Duodenal mucosa (tissue), 2 donors: ENCODE measurements at regions not wholly inside any gene's neighbourhood (a gene's known extent, or its start where the extent isn't known, plus 50 kb on each side); places are given as distances from the start of the nearest gene placed in this dataset.
A peak's percentile ranks its signal among the peaks of the same experiment; 100 is the strongest.
"Not testable (repeated sequence)": the region's sequence is repeated elsewhere in the genome, so short reads cannot be mapped to it uniquely, and the experiment has no call there.

ENCODE experiments used
- H3K27ac ChIP-seq: one replicate; pipeline ENCODE4 v1.7.0; 2013; ENCODE audit warnings: low read depth, low read length
- H3K27me3 ChIP-seq, 2 donors: one replicate each; pipeline ENCODE4 v1.7.0; 2013; ENCODE audit warnings: low read length in 2 of 2, control low read depth in 1 of 2; ENCODE audit not compliant: insufficient read depth in 2 of 2, control insufficient read depth in 1 of 2
- H3K36me3 ChIP-seq, 2 donors: one replicate each; pipeline ENCODE4 v1.7.0; 2013; ENCODE audit warnings: low read length in 2 of 2, control low read depth in 1 of 2; ENCODE audit not compliant: insufficient read depth in 2 of 2, control insufficient read depth in 1 of 2
- H3K4me1 ChIP-seq, 2 donors: one replicate each; pipeline ENCODE4 v1.7.0; 2013; ENCODE audit warnings: low read length in 2 of 2, control low read depth in 1 of 2; ENCODE audit not compliant: insufficient read depth in 2 of 2, control insufficient read depth in 1 of 2
- H3K4me3 ChIP-seq, 2 donors: one replicate each; pipeline ENCODE4 v1.7.0; 2013; ENCODE audit warnings: low read length in 2 of 2, low read depth in 1 of 2
- H3K9ac ChIP-seq, 2 donors: one replicate each; pipeline ENCODE4 v1.7.0; 2013; ENCODE audit warnings: low read length in 2 of 2, low read depth in 1 of 2
- H3K9me3 ChIP-seq, 2 donors: one replicate each; pipeline ENCODE4 v1.7.0; 2013; ENCODE audit warnings: low read length in 2 of 2, control low read depth in 1 of 2; ENCODE audit not compliant: control insufficient read depth in 1 of 2

DNA sequence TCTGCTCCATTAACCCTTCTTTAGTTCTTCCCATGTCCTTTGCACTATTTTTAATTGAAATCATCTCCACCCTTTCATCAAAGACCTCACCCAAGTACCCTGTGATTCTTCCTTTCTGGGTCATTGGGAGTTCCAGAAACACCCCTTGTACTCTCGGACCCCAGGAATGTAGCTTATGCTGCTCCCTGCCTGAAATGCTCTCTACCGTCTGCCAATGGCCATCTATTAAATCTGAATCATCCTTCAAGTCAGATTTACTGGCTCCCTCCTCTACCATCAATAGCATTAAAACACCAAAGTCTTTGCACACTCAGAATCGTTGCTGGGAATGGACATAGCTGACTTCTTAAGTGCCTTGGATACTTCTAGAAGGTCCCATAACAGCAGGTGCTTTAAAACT is 73.2 kb upstream of the GADD45A start:
- Histone ChIP-seq H3K9me3 (no peaks in the 10 kb centered on the region), H3K4me1 (no peaks in the 10 kb centered on the region), H3K4me3 (no peak overlapping the region), H3K36me3 (no peaks in the 10 kb centered on the region), H3K27ac (no peak overlapping the region), H3K9ac (no peak overlapping the region), H3K27me3 (no peaks in the 10 kb centered on the region)

DNA sequence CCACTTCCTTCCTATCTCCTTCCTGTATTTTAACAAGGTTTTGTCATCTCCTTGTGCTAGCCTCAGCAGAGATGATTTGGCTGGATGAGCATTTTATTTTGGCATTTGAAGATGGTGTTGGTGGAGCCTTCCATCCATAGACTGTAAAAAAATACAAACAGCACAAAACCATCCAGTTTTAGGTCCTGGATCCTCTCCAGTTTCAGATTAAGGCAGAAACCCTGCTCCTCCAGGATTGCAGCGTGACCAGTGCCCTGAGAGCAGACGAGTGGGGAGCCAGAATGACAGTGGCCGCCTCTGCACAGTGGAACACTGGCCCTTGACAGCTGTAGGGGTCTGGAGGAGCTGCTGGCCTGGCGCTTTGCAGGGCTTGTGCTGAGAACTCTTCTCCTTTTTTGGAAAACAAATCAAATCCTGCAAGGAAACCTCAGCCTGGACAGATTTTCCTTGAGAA is 72.2 kb upstream of the GADD45A start:
- no peak overlapping the region for H3K9ac ChIP-seq
- H3K27ac ChIP-seq, result no peak overlapping the region
- H3K4me3 ChIP-seq, result no peak overlapping the region
- no peaks in the 10 kb centered on the region for H3K4me1 ChIP-seq
- no peaks in the 10 kb centered on the region for H3K36me3 ChIP-seq
- H3K9me3 ChIP-seq, result no peaks in the 10 kb centered on the region
- no peaks in the 10 kb centered on the region for H3K27me3 ChIP-seq

DNA sequence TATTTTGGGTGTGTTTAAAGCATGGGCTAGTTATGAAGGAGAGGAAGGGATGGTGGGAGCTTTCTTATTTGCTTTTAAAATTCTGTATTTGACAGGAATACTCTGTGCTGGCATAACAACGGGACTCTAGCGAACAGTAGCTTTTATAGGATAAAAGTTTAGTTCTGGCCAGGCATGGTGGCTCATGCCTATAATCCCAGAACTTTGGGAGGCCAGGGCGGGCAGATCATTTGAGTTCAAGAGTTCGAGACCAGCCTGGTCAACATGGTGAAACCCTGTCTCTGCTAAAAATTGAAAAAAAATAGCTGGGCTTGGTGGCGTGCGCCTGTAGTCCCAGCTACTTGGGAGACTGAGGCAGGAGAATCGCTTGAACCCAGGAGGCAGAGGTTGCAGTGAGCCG is 71.5 kb upstream of the GADD45A start:
- H3K36me3 ChIP-seq, H3K27ac ChIP-seq, H3K9ac ChIP-seq, H3K4me3 ChIP-seq, H3K9me3 ChIP-seq, H3K27me3 ChIP-seq, H3K4me1 ChIP-seq: not testable (repeated sequence)

DNA sequence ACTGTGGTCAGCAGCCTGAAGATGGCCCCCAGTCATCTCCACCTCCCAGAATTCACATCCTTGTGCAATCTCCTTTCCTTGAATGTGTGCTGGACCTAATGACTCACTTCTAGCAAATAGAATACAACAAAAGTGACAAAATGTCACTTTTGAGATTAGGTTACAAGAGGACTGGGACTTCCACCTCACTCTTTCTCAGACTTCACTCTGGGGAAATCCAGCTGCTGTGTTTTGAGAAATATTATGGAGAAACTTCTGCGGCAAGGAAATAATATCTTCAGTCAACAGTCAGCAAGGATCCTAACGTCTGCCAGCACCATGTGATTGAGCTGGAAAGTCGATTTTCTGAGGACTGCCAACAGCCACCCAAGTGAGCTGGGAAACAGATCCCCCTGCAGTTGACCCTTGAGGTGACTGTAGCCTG is 70.5 kb upstream of the GADD45A start:
- H3K4me1 ChIP-seq, result no peaks in the 10 kb centered on the region
- H3K36me3 ChIP-seq, result no peaks in the 10 kb centered on the region
- no peak overlapping the region for H3K27ac ChIP-seq
- no peaks in the 10 kb centered on the region for H3K27me3 ChIP-seq
- no peak overlapping the region for H3K9ac ChIP-seq
- H3K4me3 ChIP-seq, result no peak overlapping the region
- H3K9me3 ChIP-seq, result no peaks in the 10 kb centered on the region

DNA sequence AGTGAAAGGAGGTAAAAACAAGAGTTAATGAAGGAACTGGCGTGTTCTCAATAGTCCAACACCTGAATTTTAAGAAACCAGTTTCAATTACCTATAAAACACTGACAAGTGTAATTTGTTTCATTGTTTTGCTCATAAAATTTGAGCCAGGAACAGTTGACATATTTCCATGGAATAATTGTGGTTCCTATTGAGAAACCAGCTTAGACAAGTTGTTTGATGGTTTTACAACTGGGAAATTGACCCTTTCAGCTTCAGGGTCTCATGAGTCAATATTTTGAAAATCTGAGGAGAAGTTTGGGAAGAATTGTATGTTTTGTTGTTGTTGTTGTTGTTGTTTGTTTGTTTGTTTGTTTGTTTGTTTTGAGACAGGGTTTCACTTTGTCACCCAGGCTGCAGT is 69.1 kb upstream of the GADD45A start:
- no peak overlapping the region for H3K27ac ChIP-seq

DNA sequence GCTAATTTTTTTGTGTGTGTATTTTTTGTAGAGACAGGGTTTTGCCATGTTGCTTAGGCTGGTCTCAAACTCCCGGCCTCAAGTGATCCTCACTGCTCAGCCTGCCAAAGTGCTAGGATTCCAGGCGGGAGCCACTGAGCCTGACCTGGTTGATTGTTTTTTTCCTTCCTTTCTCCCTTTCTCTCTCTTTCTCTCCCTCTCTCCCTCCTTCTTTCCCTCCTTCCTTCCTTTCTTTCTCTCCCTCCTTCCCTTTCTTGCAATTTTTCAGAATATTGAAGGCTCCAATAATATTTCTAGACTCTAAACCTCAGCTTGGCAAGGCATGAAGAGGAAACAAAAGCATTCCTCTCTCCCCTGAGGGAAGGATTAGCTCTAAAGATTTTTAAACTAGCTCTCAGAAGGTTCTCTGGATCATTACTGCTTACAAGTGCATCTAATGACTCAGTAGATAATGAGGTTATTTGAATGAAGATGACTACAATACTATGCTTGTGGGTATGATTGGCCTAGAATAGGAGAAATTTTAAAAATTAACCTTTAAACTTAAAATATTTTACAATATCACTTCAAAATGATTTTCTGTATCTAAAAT is 68.5 kb upstream of the GADD45A start:
- no peak overlapping the region for H3K4me3 ChIP-seq
- H3K27ac ChIP-seq, result no peak overlapping the region
- no peaks in the 10 kb centered on the region for H3K27me3 ChIP-seq
- no peaks in the 10 kb centered on the region for H3K36me3 ChIP-seq
- no peak overlapping the region for H3K9ac ChIP-seq
- no peaks in the 10 kb centered on the region for H3K4me1 ChIP-seq
- no peaks in the 10 kb centered on the region for H3K9me3 ChIP-seq

More for the DNA sequence above, 69.1 kb upstream of the GADD45A start:
- no peak overlapping the region for H3K9ac ChIP-seq
- H3K9me3 ChIP-seq, result no peaks in the 10 kb centered on the region
- H3K27me3 ChIP-seq, result no peaks in the 10 kb centered on the region
- H3K4me1 ChIP-seq, result no peaks in the 10 kb centered on the region
- H3K36me3 ChIP-seq, result no peaks in the 10 kb centered on the region
- H3K4me3 ChIP-seq, result no peak overlapping the region

DNA sequence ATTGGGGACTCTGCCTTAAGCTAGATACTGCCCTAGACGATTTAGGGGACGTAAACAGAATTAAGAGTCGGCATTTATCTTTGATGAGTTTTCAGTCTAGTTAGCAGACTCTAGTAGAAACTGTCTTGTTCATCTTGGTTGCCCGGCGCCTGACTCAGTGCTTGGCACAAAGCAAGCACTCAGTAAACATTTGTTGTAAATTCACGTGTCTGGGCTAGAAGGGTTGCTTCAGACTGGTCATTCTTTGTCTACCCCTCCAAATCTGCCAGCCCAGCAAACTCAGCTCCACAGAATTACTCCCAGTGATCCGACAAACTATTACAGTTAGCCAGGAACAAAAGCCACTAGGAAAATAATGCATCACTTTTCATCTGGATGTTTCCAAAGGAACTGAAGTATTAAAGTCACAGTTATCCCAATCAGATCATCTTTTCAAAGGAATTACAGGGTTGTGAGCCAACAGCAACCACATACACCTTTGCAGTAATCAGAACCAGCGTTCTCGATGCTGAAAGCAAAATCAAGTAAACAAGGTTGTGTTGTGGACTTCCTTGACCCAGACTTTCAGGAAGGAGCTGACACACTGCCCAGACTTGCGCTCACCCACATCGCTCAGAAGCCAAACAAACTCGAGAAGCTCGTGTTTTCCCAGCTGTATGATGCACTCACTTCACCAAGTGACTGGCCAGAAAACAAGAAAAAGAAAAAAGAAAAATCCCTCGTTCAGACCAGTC is 66.5 kb upstream of the GADD45A start:
- Histone ChIP-seq H3K4me1 (no peaks in the 10 kb centered on the region), H3K27me3 (no peaks in the 10 kb centered on the region), H3K9ac (no peak overlapping the region), H3K27ac (peak overlapping the region; percentile 23), H3K4me3 (no peak overlapping the region), H3K9me3 (no peaks in the 10 kb centered on the region), H3K36me3 (no peaks in the 10 kb centered on the region)

DNA sequence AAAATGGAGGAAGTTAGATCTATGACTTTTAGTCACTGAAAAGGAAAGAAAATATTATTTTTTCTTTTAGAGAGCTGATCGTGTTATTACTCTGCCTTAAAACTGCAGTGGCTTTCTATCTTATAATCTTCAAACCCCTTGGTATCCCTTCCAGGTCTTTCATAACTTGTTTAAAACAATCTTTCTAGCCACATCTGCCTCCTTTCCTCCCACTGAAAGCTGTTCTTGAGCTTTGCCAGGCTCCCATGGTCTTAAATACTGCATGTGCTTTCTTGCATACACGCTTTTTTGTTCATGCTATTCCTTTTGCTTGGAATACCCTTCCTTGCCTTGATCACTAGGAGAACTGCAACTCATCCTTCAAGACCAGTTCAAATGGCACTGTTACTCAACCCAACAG is 65.9 kb upstream of the GADD45A start:
- Histone ChIP-seq H3K4me1 (no peaks in the 10 kb centered on the region), H3K9me3 (no peaks in the 10 kb centered on the region), H3K27me3 (no peaks in the 10 kb centered on the region), H3K4me3 (no peak overlapping the region), H3K36me3 (no peaks in the 10 kb centered on the region), H3K27ac (no peak overlapping the region), H3K9ac (no peak overlapping the region)

DNA sequence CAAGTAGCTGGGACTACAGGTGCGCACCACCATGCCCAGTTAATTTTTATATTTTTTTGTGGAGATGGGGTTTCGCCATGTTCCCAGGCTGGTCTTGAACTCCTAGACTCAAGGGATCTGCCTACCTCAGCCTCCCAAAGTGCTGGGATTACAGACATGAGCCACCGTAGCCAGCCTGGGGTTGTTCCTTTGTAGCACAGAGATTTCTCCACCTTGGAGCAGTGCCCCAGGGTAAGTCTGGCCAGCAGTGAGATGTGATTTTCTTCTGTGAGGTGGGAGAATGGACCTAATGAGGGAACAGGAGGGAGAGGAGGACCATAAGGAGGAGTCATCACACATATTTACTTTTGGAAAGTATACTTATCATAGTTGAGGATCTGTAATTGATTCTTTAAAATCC is 61.1 kb upstream of the GADD45A start:
- no peaks in the 10 kb centered on the region for H3K27me3 ChIP-seq
- H3K4me3 ChIP-seq, result no peak overlapping the region
- no peak overlapping the region for H3K27ac ChIP-seq
- no peaks in the 10 kb centered on the region for H3K36me3 ChIP-seq
- H3K9me3 ChIP-seq, result no peaks in the 10 kb centered on the region
- peaks cover 0 to 2% of the 10 kb centered on the region in 2 donors for H3K4me1 ChIP-seq
- H3K9ac ChIP-seq, result no peak overlapping the region

DNA sequence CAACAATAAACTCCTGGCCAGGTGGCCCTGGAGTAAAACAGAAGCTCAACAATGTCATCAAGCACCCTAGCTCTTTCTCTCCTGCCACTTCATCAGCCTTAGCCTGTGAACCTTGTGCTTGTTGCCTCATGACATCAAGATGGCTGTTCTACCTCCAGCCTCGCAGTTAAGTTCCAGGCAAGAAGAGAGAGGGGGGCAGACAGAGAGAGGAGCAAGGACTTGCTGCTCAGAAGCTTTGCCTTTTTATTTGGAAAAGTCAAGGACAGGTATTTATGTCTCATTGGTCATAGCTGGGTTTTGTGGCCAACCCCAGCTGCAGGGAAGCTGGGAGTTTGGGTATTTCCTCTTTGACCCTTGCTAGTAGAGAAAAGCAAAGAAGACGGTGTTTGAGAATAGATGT is 60.3 kb upstream of the GADD45A start:
- H3K4me3 ChIP-seq, result no peak overlapping the region
- H3K36me3 ChIP-seq, result no peaks in the 10 kb centered on the region
- no peak overlapping the region for H3K9ac ChIP-seq
- H3K27ac ChIP-seq, result no peak overlapping the region
- H3K9me3 ChIP-seq, result no peaks in the 10 kb centered on the region
- H3K27me3 ChIP-seq, result no peaks in the 10 kb centered on the region
- peaks cover 6% of the 10 kb centered on the region in 2 donors for H3K4me1 ChIP-seq
